HUDEP-2 (cell line): ENCODE measurements at regions not wholly inside any gene's neighbourhood (a gene's known extent, or its start where the extent isn't known, plus 50 kb on each side); places are given as distances from the start of the nearest gene placed in this dataset.
"Not testable (repeated sequence)": the region's sequence is repeated elsewhere in the genome, so short reads cannot be mapped to it uniquely, and the experiment has no call there.

Experiments used
- DNase-seq, 76 experiments: peaks; one replicate each; lab custom pipeline; 2025; ENCODE audit not compliant: unreplicated experiment in 76 of 76; lab: John Stamatoyannopoulos, UW

DNA sequence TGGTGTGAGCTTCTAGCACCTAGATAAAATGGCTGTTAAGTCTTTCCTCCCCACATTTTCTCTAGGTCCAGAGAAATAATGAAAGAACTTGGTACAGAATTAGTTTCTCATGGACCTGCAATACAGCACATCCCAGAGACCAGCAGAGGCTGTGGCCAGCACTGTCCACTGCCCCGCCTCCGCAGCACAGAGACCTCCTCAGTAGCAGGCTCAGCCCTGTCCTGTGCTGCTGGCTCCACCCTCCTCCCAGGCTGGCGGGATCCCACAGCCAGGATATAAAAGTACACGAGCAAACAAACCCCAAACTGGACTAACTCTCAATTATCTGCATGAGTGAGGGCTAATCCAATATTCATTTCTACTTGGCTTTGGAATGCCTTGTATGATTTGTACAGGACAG, 401.5 kb downstream of the RPS6KC1 start:
- no peak for DNase-seq

DNA sequence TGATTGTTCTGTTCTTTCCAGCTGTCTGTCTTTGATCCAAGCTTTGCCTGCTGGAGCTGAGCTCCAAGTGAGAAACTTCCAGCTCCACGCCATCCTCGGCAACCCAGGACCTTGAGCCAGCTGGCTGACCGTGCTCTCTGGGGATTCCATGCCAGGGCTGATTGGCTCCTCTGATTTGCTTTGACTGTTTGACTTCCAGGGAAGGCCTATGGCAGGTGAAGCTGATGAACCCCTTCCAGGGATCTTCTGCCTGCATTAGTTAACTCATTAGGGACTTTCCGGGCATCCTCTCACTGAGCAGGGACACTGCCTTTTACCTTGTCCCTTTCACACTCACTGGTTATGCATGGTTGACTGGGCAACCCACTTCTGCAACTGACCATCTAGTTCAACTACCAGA, 406.1 kb downstream of the RPS6KC1 start:
- no peak for DNase-seq

DNA sequence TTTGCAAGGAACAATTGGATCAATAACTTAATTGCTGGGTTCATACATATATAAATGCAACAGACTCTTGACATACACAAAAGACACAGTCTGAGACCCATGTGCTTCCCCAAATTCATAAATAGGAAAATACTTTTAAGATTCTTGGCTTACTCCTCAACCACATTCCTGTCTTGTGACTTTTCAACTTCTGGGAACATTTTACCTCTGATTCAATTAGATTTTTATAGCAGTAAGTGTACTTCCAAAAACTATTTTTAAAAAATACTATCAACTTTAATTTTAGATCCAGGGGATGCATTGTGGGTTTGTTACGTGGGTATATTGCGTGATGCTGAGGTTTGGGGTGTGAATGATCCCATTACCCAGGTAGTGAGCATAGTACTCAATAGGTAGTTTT, 406.7 kb downstream of the RPS6KC1 start:
- no peak for DNase-seq

DNA sequence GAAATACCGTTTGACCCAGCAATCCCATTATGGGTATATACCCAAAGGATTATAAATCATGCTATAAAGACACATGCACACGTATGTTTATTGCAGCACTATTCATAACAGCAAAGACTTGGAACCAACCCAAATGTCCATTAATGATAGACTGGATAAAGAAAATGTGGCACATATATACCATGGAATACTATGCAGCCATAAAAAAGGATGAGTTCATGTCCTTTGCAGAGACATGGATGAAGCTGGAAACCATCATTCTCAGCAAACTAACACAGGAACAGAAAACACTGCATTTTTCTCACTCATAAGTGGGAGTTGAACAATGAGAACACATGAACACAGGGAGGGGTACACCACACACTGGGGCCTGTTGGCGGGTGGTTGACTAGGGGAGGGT, 411.3 kb downstream of the RPS6KC1 start:
- not testable (repeated sequence) for DNase-seq

DNA sequence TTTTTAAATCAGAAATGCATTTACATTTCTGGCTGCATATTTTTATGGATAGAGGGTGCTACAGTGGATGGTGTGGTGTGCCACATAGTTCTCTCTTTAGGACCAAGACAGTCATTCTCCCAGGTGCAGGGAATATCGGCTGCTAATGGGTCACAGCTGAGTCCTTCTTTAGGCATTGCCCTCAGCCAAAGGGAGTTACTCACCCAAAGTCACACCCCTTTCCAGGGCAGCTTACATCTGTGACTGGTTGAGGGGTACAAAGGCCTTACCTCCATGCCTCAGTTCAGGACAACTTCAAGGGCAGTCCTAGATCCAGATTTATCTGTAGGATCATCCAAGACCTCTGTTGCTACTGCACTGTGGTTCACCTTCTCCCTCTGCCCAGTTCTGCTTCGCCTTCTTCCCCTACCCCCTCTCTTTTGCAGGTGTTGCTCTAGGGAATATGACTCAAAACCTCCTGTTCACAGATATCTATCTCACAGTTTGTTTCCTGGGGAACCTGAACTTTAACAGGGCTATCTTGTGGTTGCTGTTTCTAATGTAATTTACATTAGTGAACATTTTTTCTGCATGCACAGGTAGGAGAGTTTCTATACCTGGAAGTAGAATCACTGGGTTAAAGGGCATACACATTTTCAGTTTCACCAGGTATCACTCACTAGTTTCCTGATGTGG, 413.9 kb downstream of the RPS6KC1 start:
- DNase-seq = no peak

DNA sequence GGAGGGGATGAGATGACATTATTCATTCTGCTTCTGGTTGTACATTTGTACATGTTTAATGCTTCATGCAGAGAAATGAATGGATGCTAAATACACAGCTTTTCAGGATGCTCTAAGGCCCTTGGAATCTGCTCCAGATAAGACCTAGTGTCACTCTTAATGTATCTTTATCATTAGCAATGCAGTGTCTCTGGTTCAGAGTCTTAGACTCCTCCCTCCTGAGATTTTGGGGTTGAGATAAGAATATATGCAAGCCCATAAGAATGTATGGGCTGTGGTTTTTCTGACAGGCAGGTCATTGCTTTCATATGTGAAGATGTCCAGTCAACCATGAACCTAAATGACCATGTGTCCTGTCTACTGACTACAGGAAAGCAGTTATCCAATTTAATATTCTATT, 415.5 kb downstream of the RPS6KC1 start:
- DNase-seq = no peak

DNA sequence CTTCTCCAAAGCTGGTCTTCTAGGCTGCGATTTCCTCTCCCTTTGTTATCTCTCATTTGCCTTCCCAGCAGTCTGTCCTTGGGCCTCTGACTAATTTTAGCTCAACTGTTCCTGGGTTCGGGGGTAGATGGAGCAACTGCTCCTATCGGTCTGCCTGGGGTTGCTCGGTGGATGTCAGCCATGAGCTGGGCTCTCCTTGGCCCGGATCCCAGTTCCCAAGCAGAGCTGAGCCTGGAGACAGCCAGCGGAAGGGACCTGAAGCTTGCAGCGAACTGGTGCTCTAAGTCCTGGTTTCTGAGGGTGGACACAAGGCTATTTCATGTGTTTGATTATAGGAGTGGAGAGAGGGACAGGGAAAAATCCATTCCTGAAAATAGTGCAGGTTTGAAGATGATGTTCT, 423.0 kb downstream of the RPS6KC1 start:
- DNase-seq = no peak

DNA sequence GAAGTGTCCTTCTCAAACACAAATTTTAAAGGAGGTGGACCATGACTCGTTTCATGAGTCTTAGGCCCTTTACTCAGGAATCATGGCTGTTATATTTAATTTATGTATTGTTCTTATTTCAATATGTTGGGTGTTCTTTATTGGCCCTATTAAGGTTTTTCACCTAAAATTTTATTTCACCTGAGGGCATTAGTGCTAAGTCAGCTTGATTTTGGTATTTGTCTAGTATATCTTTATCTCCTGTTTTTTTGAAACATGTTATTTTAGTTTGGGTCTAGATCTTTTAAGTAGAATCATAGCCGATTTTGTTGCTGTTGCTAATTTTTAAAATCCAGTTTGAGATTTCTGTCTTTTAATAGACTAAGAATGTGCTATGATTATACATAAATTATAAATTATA, 430.4 kb downstream of the RPS6KC1 start:
- DNase-seq = no peak

DNA sequence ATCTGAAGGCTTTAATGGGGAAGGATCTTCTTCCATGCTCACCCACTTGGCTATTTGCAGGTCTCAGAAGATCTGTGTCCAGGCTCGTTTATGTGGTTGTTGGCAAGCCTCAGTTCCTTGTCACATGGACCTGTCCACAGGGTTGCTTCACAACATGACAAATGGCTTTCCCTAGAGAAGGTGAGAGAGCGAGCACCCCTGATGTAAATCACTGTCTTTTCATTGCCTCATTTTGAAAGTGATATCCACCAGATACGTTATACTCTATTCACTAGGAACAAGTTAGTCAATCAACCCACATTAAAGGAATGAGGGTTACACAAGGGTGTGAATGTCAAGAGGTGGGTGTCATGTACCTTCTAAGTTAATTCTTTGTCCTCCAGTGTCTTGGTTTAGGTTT, 433.3 kb downstream of the RPS6KC1 start:
- no peak for DNase-seq

DNA sequence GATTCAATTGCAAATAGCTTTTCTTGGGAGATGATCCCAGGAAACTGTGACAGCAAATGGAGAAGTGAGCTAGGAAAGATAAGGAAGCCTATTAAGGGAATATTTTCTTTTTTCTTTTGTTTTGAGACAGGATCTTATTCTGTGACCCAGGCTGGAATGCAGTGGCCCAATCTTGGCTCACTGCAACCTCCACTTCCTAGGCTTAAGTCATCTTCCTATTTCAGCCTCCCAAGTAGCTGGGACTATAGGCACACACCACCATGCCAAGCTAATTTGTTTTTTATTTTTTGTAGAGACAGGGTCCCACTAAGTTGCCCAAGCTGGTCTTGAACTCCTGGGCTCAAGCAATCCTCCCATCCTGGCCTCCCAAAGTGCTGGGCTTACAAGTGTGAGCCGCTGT, 433.7 kb downstream of the RPS6KC1 start:
- DNase-seq = no peak

DNA sequence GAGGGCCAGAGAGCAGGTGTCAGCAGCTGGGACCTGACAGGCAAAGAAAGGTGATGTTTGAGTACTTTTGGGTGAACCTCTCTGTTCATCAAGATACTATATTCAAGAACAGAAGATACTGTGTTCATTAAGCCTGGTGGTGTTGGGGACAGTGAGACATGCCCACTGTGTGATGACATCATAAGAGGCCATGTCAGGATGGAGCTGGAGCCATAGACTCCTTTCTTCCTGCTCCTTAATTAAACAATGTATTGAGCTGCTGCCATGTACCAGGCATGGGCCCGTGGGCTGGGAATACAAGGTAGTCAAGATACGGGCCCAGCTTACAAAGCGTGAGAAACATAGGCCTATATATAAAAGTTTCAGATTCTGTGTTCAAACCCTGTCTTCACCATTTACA, 435.4 kb downstream of the RPS6KC1 start:
- DNase-seq = no peak

DNA sequence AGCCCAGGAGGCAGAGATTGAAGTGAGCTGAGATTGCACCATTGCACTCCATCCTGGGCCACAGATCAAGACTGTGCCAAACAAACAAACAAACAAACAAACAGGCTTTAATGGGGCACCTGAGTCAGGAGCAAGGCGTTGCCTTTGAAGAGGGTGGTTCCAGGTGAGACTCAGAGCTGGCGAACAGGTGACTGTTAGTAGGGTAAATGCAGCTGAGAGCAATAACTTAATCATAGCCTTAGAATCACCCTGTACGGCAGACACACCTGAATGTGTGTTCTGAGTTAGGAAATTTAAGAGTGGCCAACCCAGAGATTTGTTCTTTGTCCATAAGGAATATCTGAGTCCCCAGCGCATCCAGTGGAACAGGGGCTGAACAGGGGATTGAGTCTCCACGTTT, 440.4 kb downstream of the RPS6KC1 start:
- DNase-seq = no peak

DNA sequence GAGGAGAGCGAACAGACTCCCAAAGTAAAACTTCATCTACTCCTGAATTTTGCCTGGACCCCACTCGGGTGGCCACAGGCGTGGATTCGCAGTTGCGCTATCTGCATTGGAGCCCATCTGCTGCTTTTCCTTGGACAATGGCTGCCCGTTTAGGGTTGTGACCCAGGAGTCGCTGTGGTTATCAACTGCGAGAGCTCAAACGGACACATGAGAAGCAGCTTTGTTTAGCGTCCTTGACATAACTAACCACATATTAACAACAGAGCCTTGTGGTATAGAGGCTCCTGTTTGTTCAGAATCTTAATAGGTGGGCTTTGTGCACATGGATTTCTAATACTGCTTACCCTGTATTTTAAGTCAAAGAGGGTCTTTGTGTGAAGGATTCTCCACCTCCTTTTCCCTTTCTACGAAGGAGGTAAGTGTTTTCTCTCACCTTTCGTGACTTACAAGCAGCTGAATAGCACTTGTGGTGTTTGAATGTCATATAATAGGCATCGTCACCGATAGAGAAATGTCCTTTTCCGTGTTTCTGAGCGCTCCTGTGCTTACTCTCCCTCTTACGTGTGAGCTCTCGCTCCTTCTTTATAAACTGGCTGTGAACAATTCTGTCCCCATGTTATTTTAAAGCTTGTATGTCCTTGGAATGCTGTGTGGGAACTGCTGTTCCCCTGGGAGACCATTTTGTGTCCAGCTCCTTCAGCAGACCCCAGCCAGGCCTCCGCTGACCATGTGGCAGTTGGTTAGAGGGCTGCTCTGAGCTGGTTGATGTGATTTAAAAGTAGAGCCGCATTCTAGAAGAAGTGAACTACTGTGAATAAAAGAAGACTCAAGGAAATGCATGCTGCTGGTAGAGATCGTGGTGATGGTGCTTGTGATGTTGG, 441.4 kb downstream of the RPS6KC1 start:
- no peak for DNase-seq

DNA sequence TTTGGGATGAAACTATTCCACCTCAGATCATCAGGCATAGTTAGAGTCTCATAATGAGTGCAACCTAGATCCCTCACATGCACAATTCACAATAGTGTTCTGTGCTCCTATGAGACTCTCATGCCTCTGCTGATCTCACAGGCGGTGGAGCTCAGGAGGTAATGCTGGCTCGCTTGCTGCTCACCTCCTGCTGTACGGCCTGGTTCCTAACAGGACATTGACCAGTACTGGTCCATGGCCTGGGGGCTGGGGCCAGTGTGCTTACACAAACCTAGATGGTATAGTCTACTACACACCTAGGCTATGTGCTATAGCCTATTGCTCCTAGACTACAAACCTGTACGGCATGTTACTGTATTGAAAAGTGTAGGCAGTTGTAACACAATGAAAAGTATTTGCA, 448.4 kb downstream of the RPS6KC1 start:
- DNase-seq = no peak

DNA sequence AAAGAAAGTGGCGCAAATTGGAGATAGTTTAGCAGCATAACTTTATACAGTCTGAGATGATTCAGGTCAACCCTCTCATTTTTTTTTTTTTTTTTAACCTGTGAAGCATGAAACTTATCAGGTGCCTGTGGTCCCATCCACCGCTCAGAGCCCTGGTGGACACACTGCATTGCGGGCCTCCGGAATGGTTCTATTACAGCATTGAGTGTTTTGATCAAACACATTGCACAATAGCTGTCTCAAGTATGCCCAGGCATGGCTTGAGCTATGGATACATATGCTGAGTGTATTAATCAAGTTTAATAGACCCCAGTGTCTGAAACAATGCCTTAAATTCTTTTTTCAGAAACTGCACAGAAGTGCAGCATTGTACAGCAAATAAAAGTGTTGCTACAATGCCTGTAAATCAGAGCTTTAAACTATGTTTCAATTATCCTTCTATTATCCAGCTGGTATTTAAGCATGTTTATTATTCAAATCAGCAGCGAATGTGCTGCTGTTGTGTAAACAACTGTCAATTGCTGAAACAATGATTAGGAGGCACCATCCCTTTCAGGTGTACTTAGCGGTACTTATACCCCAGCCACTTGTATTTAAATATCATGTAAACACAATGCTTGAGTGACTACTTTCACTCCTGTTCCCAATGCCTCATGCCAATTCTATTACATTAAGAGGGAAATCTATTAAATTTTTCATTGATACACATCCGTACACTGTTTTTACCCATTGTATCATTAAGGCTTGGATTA, 456.6 kb downstream of the RPS6KC1 start:
- no peak for DNase-seq

DNA sequence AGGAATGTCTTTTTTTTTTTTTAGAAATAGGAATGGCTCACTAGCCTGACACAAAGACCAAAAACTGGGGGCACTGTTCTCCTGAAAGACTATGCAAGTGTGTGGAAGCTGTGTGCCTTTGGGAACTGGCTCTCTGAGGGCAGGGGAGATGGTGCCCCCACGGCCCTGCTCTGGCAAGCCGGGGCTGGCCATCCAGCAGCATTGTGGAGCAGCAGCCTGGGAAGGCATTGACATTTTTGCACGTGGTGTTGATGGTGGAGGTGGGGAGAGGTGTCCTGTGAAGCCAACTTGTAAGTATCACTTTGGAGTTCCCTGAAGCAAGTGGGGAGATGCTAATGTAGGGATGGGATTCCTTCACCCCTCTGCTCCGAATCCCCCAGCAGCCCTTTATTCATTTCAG, 460.1 kb downstream of the RPS6KC1 start:
- no peak for DNase-seq

DNA sequence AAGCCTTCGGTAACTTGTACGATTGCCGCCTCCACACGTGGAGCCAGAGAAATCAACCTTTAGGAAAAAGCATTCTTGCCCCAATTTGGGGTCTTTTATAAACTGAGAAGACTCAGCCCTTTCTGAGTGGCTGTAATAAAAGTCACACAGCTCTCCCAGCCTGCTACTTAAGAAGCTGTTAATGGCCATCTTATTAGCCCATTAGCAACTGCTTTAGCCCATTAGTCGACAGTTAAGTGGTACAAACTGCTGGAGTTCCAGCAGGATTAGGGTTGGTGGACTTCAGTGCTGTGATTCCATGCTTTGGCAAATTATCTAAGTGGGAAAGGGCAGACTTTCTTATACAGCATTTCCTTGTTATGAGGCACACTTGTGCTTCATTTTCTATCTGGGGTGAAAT, 461.3 kb downstream of the RPS6KC1 start:
- DNase-seq = no peak

DNA sequence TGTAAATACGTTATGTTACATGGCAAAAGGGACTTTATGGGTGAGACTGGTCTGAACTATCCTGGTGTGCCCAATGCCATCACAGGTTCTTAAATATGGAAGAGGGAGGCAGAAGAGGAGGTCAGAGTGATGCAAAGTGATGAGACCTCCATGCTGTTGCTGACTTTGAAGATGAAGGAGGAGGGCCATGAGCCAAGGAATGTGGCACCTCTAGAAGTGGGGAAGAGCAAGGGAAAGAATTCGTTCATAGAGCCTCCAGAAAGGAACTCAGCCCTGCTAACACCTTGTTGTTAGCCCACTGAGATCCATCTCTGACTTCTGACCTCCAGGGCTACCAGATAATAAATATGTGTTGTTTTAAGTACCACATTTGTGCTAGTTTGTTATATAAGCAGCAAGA, 462.0 kb downstream of the RPS6KC1 start:
- DNase-seq = no peak

DNA sequence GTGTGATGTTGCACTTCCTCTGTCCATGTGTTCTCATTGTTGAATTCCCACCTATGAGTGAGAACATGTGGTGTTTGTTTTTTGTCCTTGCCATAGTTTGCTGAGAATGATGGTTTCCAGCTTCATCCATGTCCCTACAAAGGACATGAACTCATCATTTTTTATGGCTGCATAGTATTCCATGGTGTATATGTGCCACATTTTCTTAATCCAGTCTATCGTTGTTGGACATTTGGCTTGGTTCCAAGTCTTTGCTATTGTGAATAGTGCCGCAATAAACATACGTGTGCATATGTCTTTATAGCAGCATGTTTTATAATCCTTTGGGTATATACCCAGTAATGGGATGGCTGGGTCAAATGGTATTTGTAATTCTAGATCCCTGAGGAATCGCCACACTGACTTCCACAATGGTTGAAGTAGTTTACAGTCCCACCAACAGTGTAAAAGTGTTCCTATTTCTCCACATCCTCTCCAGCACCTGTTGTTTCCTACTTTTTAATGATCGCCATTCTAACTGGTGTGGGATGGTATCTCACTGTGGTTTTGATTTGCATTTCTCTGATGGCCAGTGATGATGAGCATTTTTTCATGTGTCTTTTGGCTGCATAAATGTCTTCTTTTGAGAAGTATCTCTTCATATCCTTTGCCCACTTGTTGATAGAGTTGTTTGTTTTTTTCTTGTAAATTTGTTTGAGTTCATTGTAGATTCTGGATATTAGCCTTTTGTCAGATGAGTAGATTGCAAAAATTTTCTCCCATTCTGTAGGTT, 463.6 kb downstream of the RPS6KC1 start:
- not testable (repeated sequence) for DNase-seq

DNA sequence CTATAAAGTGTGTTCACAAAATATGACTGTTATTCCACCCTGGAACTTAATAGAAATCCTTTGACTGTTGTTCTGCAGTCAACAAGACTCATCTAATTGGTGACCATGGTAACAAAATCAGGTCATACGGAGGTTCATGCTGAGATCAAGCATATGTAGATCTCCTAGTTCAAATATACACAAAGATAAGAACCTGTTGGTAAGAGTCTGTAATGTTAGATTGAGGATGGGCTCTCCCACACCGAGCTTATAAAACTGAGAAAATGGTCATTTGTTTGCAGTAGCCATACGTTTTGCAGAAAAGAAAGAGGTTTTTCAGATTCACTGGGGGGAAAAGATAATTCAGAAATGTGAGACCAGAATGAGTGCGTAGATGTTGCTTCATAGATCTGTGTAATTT, 468.1 kb downstream of the RPS6KC1 start:
- DNase-seq = no peak

DNA sequence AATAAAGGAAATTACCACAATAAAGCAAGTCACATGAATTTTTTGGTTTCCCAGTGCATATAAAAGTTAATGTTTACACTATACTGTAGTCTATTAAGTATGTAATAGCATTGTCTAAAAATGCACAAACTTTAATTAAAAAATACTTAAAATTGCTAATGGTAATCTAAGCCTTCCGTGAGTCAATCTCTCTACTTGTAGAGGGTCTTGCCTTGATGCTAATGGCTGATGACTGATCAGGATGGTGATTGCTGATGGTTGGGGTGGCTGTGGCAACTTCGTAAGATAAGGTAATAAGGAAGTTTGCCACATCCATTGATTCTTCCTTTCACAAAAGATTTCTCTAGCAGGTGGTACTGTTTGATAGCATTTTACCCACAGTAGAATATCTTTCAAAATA, 466.6 kb upstream of the PROX1 start:
- DNase-seq = no peak
